ENCODE measurements at regions not wholly inside any gene's neighbourhood (a gene's known extent, or its start where the extent isn't known, plus 50 kb on each side); places are given as distances from the start of the nearest gene placed in this dataset.

DNA sequence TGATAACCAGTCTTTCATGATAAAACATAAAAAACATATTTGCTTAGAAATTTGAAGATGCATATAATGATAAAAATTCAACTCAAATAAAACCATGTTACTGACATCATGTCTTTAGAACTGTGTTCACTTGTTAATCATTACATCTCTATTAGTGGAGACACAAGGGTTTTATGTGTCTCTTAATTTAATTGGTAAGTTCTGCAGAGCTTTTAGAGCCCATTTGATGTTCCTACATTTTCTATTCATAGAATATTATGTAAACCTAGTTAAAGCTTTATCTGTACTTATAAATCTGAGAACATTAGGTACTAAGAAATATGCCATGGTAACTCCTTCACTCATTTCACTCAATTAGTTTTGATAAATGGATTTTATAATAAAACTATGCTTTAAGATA is 285.4 kb downstream of the SLCO4C1 start:
- TF ChIP-seq EZH2phosphoT487 (IDR thresholded peaks at IDR 0.05; ENCODE audit: low read length): no peak
- TF ChIP-seq EZH2 (optimal IDR thresholded peaks at IDR 0.05; ENCODE audit: low read depth, low read length): no peak
- TF ChIP-seq, protein P1, sequence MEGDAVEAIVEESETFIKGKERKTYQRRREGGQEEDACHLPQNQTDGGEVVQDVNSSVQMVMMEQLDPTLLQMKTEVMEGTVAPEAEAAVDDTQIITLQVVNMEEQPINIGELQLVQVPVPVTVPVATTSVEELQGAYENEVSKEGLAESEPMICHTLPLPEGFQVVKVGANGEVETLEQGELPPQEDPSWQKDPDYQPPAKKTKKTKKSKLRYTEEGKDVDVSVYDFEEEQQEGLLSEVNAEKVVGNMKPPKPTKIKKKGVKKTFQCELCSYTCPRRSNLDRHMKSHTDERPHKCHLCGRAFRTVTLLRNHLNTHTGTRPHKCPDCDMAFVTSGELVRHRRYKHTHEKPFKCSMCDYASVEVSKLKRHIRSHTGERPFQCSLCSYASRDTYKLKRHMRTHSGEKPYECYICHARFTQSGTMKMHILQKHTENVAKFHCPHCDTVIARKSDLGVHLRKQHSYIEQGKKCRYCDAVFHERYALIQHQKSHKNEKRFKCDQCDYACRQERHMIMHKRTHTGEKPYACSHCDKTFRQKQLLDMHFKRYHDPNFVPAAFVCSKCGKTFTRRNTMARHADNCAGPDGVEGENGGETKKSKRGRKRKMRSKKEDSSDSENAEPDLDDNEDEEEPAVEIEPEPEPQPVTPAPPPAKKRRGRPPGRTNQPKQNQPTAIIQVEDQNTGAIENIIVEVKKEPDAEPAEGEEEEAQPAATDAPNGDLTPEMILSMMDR (IDR thresholded peaks at IDR 0.05; ENCODE audit: low read length): no peak

DNA sequence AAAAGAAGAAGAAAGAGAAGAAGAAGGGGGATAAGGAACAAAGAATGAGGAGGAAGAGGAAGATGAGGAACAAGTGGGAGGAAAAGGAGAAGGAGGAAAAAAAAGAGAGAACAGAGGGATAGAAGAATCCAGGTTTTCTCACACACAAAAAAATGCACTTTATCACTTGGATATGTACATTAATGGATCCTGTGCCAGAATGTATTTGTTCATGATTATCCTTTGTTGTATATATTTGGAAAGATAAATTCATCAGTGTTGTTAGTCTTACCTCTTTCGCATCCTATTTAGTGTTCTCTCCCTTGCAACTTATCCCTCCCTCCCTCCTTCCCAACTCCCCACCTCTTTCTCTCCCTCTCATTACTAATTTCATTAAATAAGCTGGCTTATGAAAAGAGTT is 298.8 kb downstream of the SLCO4C1 start:
- no peak for TF ChIP-seq EZH2phosphoT487 (IDR thresholded peaks at IDR 0.05; ENCODE audit: low read length)
- TF ChIP-seq, protein P1 (IDR thresholded peaks at IDR 0.05; ENCODE audit: low read length): no peak
- no peak for TF ChIP-seq EZH2 (optimal IDR thresholded peaks at IDR 0.05; ENCODE audit: low read depth, low read length)
- H3K9me3 ChIP-seq (replicated peaks; ENCODE audit: insufficient read depth, low read length): no peaks in the 10 kb centered on the region
- H3K9ac ChIP-seq (ENCODE audit: low read length): no peak overlapping the region
- no peaks in the 10 kb centered on the region for H3K79me2 ChIP-seq (ENCODE audit: low read length)
- no peak overlapping the region for H2AFZ ChIP-seq (ENCODE audit: low read length)
- H3K4me2 ChIP-seq (ENCODE audit: low read depth, low read length): no peak overlapping the region
- no peaks in the 10 kb centered on the region for H3K9me2 ChIP-seq (replicated peaks; ENCODE audit: insufficient read depth, low read length)
- no peak overlapping the region for H3K4me3 ChIP-seq (ENCODE audit: low read length)
- DNase-seq: no peak
- H3K36me3 ChIP-seq (replicated peaks; ENCODE audit: insufficient read depth, low read length): no peaks in the 10 kb centered on the region
- no peaks in the 10 kb centered on the region for H3F3A ChIP-seq (ENCODE audit: insufficient read depth, low read length)
- no peaks in the 10 kb centered on the region for H3K4me1 ChIP-seq (ENCODE audit: low read length)
- H3K27ac ChIP-seq (ENCODE audit: low read length): no peak overlapping the region
- no peaks in the 10 kb centered on the region for H4K20me1 ChIP-seq (ENCODE audit: insufficient read depth, low read length)
- no peaks in the 10 kb centered on the region for H3K27me3 ChIP-seq (replicated peaks; ENCODE audit: insufficient read depth, low read length)

More for the DNA sequence above, 285.4 kb downstream of the SLCO4C1 start:
- no peak overlapping the region for H2AFZ ChIP-seq (ENCODE audit: low read length)
- DNase-seq: no peak
- no peak overlapping the region for H3K9ac ChIP-seq (ENCODE audit: low read length)
- H3K4me2 ChIP-seq (ENCODE audit: low read depth, low read length): no peak overlapping the region
- no peak overlapping the region for H3K4me3 ChIP-seq (ENCODE audit: low read length)
- no peaks in the 10 kb centered on the region for H3K36me3 ChIP-seq (replicated peaks; ENCODE audit: insufficient read depth, low read length)
- H3K4me1 ChIP-seq (ENCODE audit: low read length): no peaks in the 10 kb centered on the region
- H3F3A ChIP-seq (ENCODE audit: insufficient read depth, low read length): no peaks in the 10 kb centered on the region
- H3K9me3 ChIP-seq (replicated peaks; ENCODE audit: insufficient read depth, low read length): no peaks in the 10 kb centered on the region
- H3K79me2 ChIP-seq (ENCODE audit: low read length): no peaks in the 10 kb centered on the region
- H3K27ac ChIP-seq (ENCODE audit: low read length): no peak overlapping the region
- no peaks in the 10 kb centered on the region for H3K27me3 ChIP-seq (replicated peaks; ENCODE audit: insufficient read depth, low read length)
- no peaks in the 10 kb centered on the region for H4K20me1 ChIP-seq (ENCODE audit: insufficient read depth, low read length)
- no peaks in the 10 kb centered on the region for H3K9me2 ChIP-seq (replicated peaks; ENCODE audit: insufficient read depth, low read length)

DNA sequence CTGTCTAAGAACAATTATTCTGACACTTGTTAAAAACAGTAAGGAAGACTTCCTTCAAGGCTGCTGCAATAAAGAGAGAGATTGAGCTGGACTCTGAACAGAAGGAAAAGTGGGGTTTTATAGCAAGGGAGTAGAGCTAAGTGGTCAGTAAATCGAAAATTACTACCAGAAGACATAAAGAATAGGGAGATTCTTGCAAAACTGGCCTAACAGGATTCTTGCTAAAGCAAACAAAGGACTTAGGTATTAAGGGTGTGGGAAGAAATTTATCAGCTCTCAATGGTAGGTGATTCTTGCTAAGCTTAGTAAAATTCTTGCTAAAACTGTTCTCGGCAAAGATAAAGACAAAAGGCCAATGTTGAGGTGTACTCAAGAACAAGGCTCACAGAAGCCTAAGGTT is 300.5 kb downstream of the SLCO4C1 start:
- Histone ChIP-seq H3K9me3 (replicated peaks; ENCODE audit: insufficient read depth, low read length) (no peaks in the 10 kb centered on the region), H3K9me2 (replicated peaks; ENCODE audit: insufficient read depth, low read length) (no peaks in the 10 kb centered on the region), H3K4me3 (ENCODE audit: low read length) (no peak overlapping the region), H3K79me2 (ENCODE audit: low read length) (no peaks in the 10 kb centered on the region), H3K27ac (ENCODE audit: low read length) (no peak overlapping the region), H3K9ac (ENCODE audit: low read length) (no peak overlapping the region), H3K27me3 (replicated peaks; ENCODE audit: insufficient read depth, low read length) (no peaks in the 10 kb centered on the region), H4K20me1 (ENCODE audit: insufficient read depth, low read length) (no peaks in the 10 kb centered on the region), H3K36me3 (replicated peaks; ENCODE audit: insufficient read depth, low read length) (no peaks in the 10 kb centered on the region), H3F3A (ENCODE audit: insufficient read depth, low read length) (no peaks in the 10 kb centered on the region), H3K4me1 (ENCODE audit: low read length) (no peaks in the 10 kb centered on the region), H3K4me2 (ENCODE audit: low read depth, low read length) (no peak overlapping the region), H2AFZ (ENCODE audit: low read length) (no peak overlapping the region)
- TF ChIP-seq EZH2 (optimal IDR thresholded peaks at IDR 0.05; ENCODE audit: low read depth, low read length): no peak
- TF ChIP-seq, protein P1 (IDR thresholded peaks at IDR 0.05; ENCODE audit: low read length): no peak
- no peak for TF ChIP-seq EZH2phosphoT487 (IDR thresholded peaks at IDR 0.05; ENCODE audit: low read length)
- DNase-seq: no peak
